B cell (primary cell): ENCODE measurements at regions not wholly inside any gene's neighbourhood (a gene's known extent, or its start where the extent isn't known, plus 50 kb on each side); places are given as distances from the start of the nearest gene placed in this dataset.

Source experiments
- CTCF ChIP-seq: fragments of 200-600 bp; IDR thresholded peaks from one replicate; pipeline ENCODE4 v1.8.0; 2022; ENCODE audit warnings: antibody characterized with exemption, mild to moderate bottlenecking
- EZH2 ChIP-seq: IDR thresholded peaks from 2 replicates; pipeline ENCODE4 v1.6.1; 2012; ENCODE audit warnings: borderline replicate concordance, low read depth, mild to moderate bottlenecking, moderate library complexity, low read length; ENCODE audit not compliant: insufficient read depth, poor library complexity, severe bottlenecking

GRCh38 chr16:63883091-63883490 lies 1238.8 kb downstream of the CDH11 start:
- TF ChIP-seq EZH2 (no peak), CTCF (no peak)
